GM23338 (cell line): ENCODE measurements at regions not wholly inside any gene's neighbourhood (a gene's known extent, or its start where the extent isn't known, plus 50 kb on each side); places are given as distances from the start of the nearest gene placed in this dataset.
A peak's percentile ranks its signal among the peaks of the same experiment; 100 is the strongest.

Experiments
- ATAC-seq: fragments of 200-7000 bp; cut with Tn5 transposase; 3 replicates; pipeline ENCODE4 v1.9.1; 2020
- DNase-seq: peaks from one replicate; pipeline ENCODE4 v3.0.0-alpha.2; 2015; ENCODE audit warnings: low spot score
- H2AFZ ChIP-seq: fragments of 200-600 bp; sonication (generic); 2 replicates; pipeline ENCODE4 v1.8.0; 2016; ENCODE audit warnings: antibody characterized with exemption, mild to moderate bottlenecking, moderate library complexity
- H3F3A ChIP-seq: fragments of 200-600 bp; sonication (generic); replicated peaks from 2 replicates; pipeline ENCODE4 v1.8.0; 2017; ENCODE audit warnings: antibody characterized with exemption, mixed run types, low read depth
- H3K27ac ChIP-seq: fragments of 200-600 bp; sonication (generic); 2 replicates; pipeline ENCODE4 v1.6.1; 2016; ENCODE audit warnings: low read depth
- H3K27me3 ChIP-seq: fragments of 200-600 bp; sonication (generic); 2 replicates; pipeline ENCODE4 v1.8.0; 2016; ENCODE audit warnings: mild to moderate bottlenecking, mixed run types, moderate library complexity; ENCODE audit not compliant: insufficient read depth
- H3K36me3 ChIP-seq: fragments of 200-600 bp; sonication (generic); 2 replicates; pipeline ENCODE4 v1.8.0; 2016; ENCODE audit warnings: mild to moderate bottlenecking; ENCODE audit not compliant: insufficient read depth
- H3K4me1 ChIP-seq: fragments of 200-600 bp; sonication (generic); 2 replicates; pipeline ENCODE4 v1.8.0; 2016; ENCODE audit warnings: mild to moderate bottlenecking, moderate library complexity; ENCODE audit not compliant: insufficient read depth
- H3K4me2 ChIP-seq: fragments of 200-600 bp; sonication (generic); 2 replicates; pipeline ENCODE4 v1.7.1; 2017; ENCODE audit warnings: mixed run types
- H3K4me3 ChIP-seq: fragments of 200-600 bp; sonication (generic); 2 replicates; pipeline ENCODE4 v1.6.1; 2016; ENCODE audit warnings: mixed run types
- H3K79me2 ChIP-seq: fragments of 200-600 bp; sonication (generic); replicated peaks from 2 replicates; pipeline ENCODE4 v1.8.0; 2017; ENCODE audit warnings: mild to moderate bottlenecking; ENCODE audit not compliant: insufficient read depth
- H3K9me2 ChIP-seq: fragments of 200-600 bp; sonication (generic); 2 replicates; pipeline ENCODE4 v1.8.0; 2017; ENCODE audit not compliant: insufficient read depth
- H4K20me1 ChIP-seq: fragments of 200-600 bp; sonication (generic); replicated peaks from 2 replicates; pipeline ENCODE4 v1.8.0; 2017; ENCODE audit warnings: mild to moderate bottlenecking; ENCODE audit not compliant: insufficient read depth
- H3K27ac Mint-ChIP-seq: 2 replicates; pipeline ENCODE4 v1.8.0; 2020; ENCODE audit warnings: inconsistent platforms, mild to moderate bottlenecking, moderate library complexity, mixed read lengths
- H3K27me3 Mint-ChIP-seq: 3 replicates; pipeline ENCODE4 v1.8.0; 2022; ENCODE audit warnings: low read depth, mild to moderate bottlenecking, moderate library complexity, mixed read lengths, inconsistent platforms; ENCODE audit not compliant: insufficient read depth, poor library complexity
- H3K36me3 Mint-ChIP-seq: 3 replicates; pipeline ENCODE4 v1.8.0; 2021; ENCODE audit warnings: low read depth, mild to moderate bottlenecking, inconsistent platforms, moderate library complexity, mixed read lengths
- H3K4me1 Mint-ChIP-seq: 3 replicates; pipeline ENCODE4 v1.8.0; 2020; ENCODE audit warnings: mild to moderate bottlenecking, inconsistent platforms, mixed read lengths
- H3K4me3 Mint-ChIP-seq: 3 replicates; pipeline ENCODE4 v1.8.0; 2021; ENCODE audit warnings: moderate library complexity, mild to moderate bottlenecking, inconsistent platforms, mixed read lengths
- H3K9me3 Mint-ChIP-seq: 3 replicates; pipeline ENCODE4 v1.8.0; 2020; ENCODE audit warnings: moderate library complexity, mild to moderate bottlenecking, inconsistent platforms, mixed read lengths
- ZNF462 ChIP-seq: fragments of 250-450 bp; sonication (Bioruptor Pico); IDR thresholded peaks from 2 replicates; pipeline ENCODE4 v1.5.0; 2020; ENCODE audit warnings: mild to moderate bottlenecking, moderate library complexity

- Mint-ChIP-seq H3K4me3 (no peak overlapping the region), H3K27ac (0 out of 2 replicates have a peak overlapping the region, but pooled peaks have one; percentile 1)
- no peaks in the 10 kb centered on the region for H4K20me1 ChIP-seq
Observed at GRCh38 chr10:10777723-10778122, 239.9 kb upstream of the CELF2 start.

More at GRCh38 chr10:10777723-10778122, 239.9 kb upstream of the CELF2 start:
- TF ChIP-seq ZNF462 (CRISPR knock-in tag), result no peak
- Histone ChIP-seq H3K4me3 (no peak overlapping the region), H3K79me2 (no peaks in the 10 kb centered on the region), H3K4me2 (no peak overlapping the region), H2AFZ (no peak overlapping the region), H3K27me3 (no peaks in the 10 kb centered on the region), H3F3A (no peaks in the 10 kb centered on the region), H3K9me2 (0 out of 2 replicates have a peak, but pooled peaks cover 5% of the 10 kb centered on the region), H3K4me1 (no peaks in the 10 kb centered on the region), H3K27ac (no peak overlapping the region), H3K36me3 (no peaks in the 10 kb centered on the region)
- no peaks in the 10 kb centered on the region; the same call in 2 of the 3 replicates for H3K4me1 Mint-ChIP-seq
- no peak for DNase-seq
- H3K9me3 Mint-ChIP-seq, result peaks cover 4% of the 10 kb centered on the region
- peaks cover 2% of the 10 kb centered on the region for H3K27me3 Mint-ChIP-seq
- no peak for ATAC-seq
- no peaks in the 10 kb centered on the region for H3K36me3 Mint-ChIP-seq
